Motor neuron (in vitro differentiated cells): ENCODE measurements at regions not wholly inside any gene's neighbourhood (a gene's known extent, or its start where the extent isn't known, plus 50 kb on each side); places are given as distances from the start of the nearest gene placed in this dataset.
"Not testable (repeated sequence)": the region's sequence is repeated elsewhere in the genome, so short reads cannot be mapped to it uniquely, and the experiment has no call there.

Source experiments
- ATAC-seq, 8 experiments: fragments of 200-7000 bp; cut with Tn5 transposase; replicated peaks in 6 of 8; 2 replicates each; pipeline ENCODE4 v1.8.0; 2021; ENCODE audit warnings: mild to moderate bottlenecking in 8 of 8, moderate library complexity in 8 of 8
- H3K27ac ChIP-seq, 2 donors: fragments of 250-450 bp; sonication (Bioruptor Pico); 2 replicates each; pipeline ENCODE4 v1.9.0; 2021; ENCODE audit warnings: antibody characterized with exemption in 2 of 2, mild to moderate bottlenecking in 2 of 2, moderate library complexity in 1 of 2
- H3K4me1 ChIP-seq, 2 donors: fragments of 250-450 bp; sonication (Bioruptor Pico); replicated peaks in 1 of 2; 2 replicates each; pipeline ENCODE4 v1.6.1; 2021; ENCODE audit warnings: antibody characterized with exemption in 2 of 2, mild to moderate bottlenecking in 2 of 2, moderate library complexity in 1 of 2
- H3K4me3 ChIP-seq, 5 donors: fragments of 250-450 bp; sonication (Bioruptor Pico); 2 replicates each; pipeline ENCODE4 v1.9.0; 2021; ENCODE audit warnings: antibody characterized with exemption in 5 of 5, mild to moderate bottlenecking in 5 of 5, moderate library complexity in 4 of 5
- WGBS, 10 experiments: fragments of 450-650 bp; shearing (Covaris generic); methylation state at CpG; one replicate each; pipeline ENCODE4 v1.0.0; 2022; 5-methylcytosine and 5-hydroxymethylcytosine counted together
- in situ Hi-C, 9 experiments: fragments of 400-800 bp; cut with MboI; loops; one replicate each; pipeline ENCODE4 v1.15.0; 2021; ENCODE audit warnings: low sequenced_read_pairs in 9 of 9, low pct_unique_long_range_greater_than_20kb in 2 of 9; ENCODE audit not compliant: unreplicated experiment in 9 of 9

GRCh38 chr7:131692131-131692960, 135.9 kb upstream of the PODXL start:
- peak; percentile 89 to 95 (median 92) for ATAC-seq
- in situ Hi-C loops = loop anchor here in 5 of 9 experiments (10.0 to 25.0 kb wide), 4 partner anchors 162 to 895 kb away; partner anchors contain the start of gene PLXNA4 (in 4 of the 5)
- no peak overlapping the region for H3K4me3 ChIP-seq
- WGBS, 10 experiments = 20 to 76% methylated on average over 4 to 15 of the region's 30 CpGs; no CpG with 5 or more reads in 8 of the 10 experiments
- no peak overlapping the region for H3K27ac ChIP-seq
- no peaks in the 10 kb centered on the region for H3K4me1 ChIP-seq

DNA sequence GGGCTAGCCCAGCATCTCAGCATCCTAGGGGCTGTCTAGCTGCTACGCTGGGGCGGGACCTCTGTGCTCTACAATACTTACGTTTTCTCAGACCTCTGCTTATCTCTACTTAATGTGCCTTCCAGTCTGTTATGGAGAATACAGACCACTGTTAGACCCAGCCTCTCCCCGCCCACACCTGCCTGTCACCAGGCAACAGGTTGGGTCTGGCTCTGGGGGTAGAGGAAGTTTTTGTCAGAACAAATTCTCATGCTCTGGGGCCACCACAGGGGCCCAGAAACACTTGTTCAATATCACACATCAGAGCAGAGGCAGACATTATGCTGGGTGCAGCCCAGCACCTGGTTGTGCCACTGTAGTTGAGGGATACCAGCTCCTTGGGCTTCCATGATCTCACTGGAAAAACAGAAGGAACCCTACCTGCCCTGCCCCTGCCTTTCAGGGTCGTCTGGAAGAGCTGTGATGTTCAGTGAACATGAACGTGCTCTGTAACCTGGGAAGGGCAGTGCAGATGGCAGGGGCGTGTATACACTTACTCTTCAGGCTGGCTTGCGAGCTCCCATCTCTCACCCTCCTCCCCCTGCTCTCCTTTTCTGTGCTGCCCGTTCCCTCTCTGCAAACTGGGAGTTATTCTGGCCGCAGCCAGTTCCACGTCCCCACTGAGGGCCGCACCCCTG, 135.2 kb upstream of the PODXL start:
- ATAC-seq = no peak
- in situ Hi-C loops = loop anchor here in 5 of 9 experiments (10.0 to 25.0 kb wide), 4 partner anchors 163 to 896 kb away; partner anchors contain the start of gene PLXNA4 (in 4 of the 5)

DNA sequence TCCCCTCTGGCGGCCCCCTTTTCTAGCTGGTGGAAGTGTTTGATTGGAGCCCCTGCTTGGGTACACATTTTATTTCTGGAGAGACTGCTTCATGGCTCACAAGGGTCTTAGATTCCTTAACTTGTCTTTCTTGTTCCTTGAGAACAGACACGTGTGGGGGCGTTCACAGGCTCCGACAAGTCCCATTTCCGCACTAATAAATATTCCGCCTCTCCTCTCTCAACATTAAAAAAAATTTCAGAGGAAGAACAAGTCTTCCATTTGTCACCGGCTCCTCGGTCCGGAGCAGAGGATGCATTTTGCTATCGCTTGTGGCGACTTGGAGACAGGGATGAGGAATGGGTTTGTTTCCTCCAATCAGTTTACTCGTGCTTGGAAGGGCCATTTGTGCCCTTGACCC, 134.0 kb upstream of the PODXL start:
- H3K4me1 ChIP-seq = no peaks in the 10 kb centered on the region
- WGBS, 10 experiments = 52 to 90% (median 70%) methylated on average over 2 to 10 of the region's 12 CpGs; no CpG with 5 or more reads in 1 of the 10 experiments
- no peak overlapping the region for H3K4me3 ChIP-seq
- no peak for ATAC-seq
- in situ Hi-C loops = loop anchor here in 5 of 9 experiments (10.0 to 25.0 kb wide), 4 partner anchors 164 to 897 kb away; partner anchors contain the start of gene PLXNA4 (in 4 of the 5)
- H3K27ac ChIP-seq = no peak overlapping the region

More for the DNA sequence above, 135.2 kb upstream of the PODXL start:
- Histone ChIP-seq H3K27ac (no peak overlapping the region), H3K4me1 (no peaks in the 10 kb centered on the region), H3K4me3 (no peak overlapping the region)
- 3 to 100% (median 67%) methylated on average over 1 to 6 of the region's 12 CpGs; no CpG with 5 or more reads in 2 of the 10 experiments for WGBS, 10 experiments

GRCh38 chr7:131689662-131690234, 133.3 kb upstream of the PODXL start:
- no peaks in the 10 kb centered on the region for H3K4me1 ChIP-seq
- whole genome bisulfite sequencing, 10 experiments = 58 to 100% (median 83%) methylated on average over 1 to 10 of the region's 19 CpGs; no CpG with 5 or more reads in 4 of the 10 experiments
- no peak overlapping the region for H3K4me3 ChIP-seq
- no peak for ATAC-seq
- in situ Hi-C loops = loop anchor here in 5 of 9 experiments (10.0 to 25.0 kb wide), 4 partner anchors 165 to 898 kb away; partner anchors contain the start of gene PLXNA4 (in 4 of the 5)
- H3K27ac ChIP-seq = no peak overlapping the region

GRCh38 chr7:131688738-131689661, 132.6 kb upstream of the PODXL start:
- ATAC-seq = peak; percentile 25 to 71 (median 60)
- Histone ChIP-seq H3K4me1 (no peaks in the 10 kb centered on the region), H3K4me3 (no peak overlapping the region), H3K27ac (no peak overlapping the region)
- WGBS, 10 experiments = 8 to 100% (median 83%) methylated on average over 1 to 6 of the region's 12 CpGs; no CpG with 5 or more reads in 3 of the 10 experiments
- in situ Hi-C loops = loop anchor here in 5 of 9 experiments (25.0 kb wide), 3 partner anchors 348 to 898 kb away; partner anchors contain the start of gene PLXNA4 (in 4 of the 5)

DNA sequence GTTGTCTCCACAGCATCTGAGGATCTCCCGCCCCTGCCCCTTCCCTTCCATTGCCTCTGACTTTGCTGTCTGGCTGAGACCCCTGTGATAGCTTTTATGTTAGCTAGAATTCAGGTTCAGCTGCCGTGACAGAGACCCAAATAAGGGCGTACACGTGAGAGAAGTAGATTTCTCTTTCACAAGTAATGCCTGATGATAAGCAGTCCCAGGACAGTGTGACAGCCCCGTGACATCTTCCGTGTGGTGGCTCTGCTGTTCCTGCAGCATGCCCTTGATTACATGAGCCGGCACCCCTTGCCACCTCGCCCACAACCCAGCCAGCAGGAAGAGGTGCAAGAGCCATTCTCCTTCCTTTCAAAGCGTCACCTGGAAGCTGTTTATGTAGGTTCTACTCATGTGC, 130.9 kb upstream of the PODXL start:
- WGBS, 10 experiments = 40 to 80% (median 70%) methylated on average over 1 to 5 of the region's 9 CpGs; no CpG with 5 or more reads in 3 of the 10 experiments
- no peaks in the 10 kb centered on the region for H3K4me1 ChIP-seq
- no peak overlapping the region for H3K4me3 ChIP-seq
- no peak overlapping the region for H3K27ac ChIP-seq
- in situ Hi-C loops = loop anchor here in 5 of 9 experiments (25.0 kb wide), 3 partner anchors 350 to 900 kb away; partner anchors contain the start of gene PLXNA4 (in 4 of the 5)
- no peak for ATAC-seq

- H3K4me3 ChIP-seq = no peak overlapping the region
- no peak for ATAC-seq
- H3K27ac ChIP-seq = no peak overlapping the region
- in situ Hi-C loops = loop anchor here in 5 of 9 experiments (25.0 kb wide), 3 partner anchors 350 to 900 kb away; partner anchors contain the start of gene PLXNA4 (in 4 of the 5)
- no peaks in the 10 kb centered on the region for H3K4me1 ChIP-seq
These were observed 130.4 kb upstream of the PODXL start for GRCh38 chr7:131686833-131687232.

DNA sequence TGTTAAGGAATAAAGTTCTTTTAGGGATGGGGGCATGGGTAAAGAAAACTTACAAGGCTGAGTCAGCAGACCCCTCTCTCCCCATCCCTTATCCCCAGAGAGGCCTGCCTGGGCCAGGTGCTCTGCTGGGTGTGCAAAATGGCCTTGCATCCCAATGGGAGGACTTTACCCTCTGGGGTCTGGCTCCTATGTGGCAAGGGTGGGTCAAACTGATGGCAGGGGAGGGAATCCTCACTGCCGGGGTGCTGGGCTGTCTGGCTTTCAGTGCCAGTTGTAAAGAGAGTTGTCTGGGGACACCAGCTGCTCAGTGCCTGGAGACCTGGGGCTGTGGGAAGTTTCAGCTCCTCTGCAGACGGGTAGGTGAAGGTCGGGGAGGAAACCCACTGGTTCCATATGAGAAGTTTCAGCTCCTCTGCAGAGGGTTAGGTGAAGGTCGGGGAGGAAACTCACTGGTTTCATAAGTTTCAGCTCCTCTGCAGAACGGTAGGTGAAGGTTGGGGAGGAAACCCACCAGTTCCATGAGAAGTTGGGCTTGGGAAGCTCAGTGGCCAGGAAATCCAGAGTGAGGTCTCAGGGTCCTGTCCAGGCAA, 127.2 kb upstream of the PODXL start:
- H3K4me3 ChIP-seq = no peak overlapping the region
- no peak overlapping the region for H3K27ac ChIP-seq
- 40 to 100% (median 81%) methylated on average over 1 of the region's 5 CpGs; no CpG with 5 or more reads in 6 of the 10 experiments for WGBS, 10 experiments
- in situ Hi-C loops = loop anchor here in 5 of 9 experiments (25.0 kb wide), 3 partner anchors 354 to 904 kb away; partner anchors contain the start of gene PLXNA4 (in 4 of the 5)
- no peaks in the 10 kb centered on the region for H3K4me1 ChIP-seq
- ATAC-seq = no peak

GRCh38 chr7:131681961-131682360, 125.5 kb upstream of the PODXL start:
- in situ Hi-C loops = loop anchor here in 5 of 9 experiments (25.0 kb wide), 3 partner anchors 355 to 905 kb away; partner anchors contain the start of gene PLXNA4 (in 4 of the 5)
- H3K27ac ChIP-seq = no peak overlapping the region
- no peak for ATAC-seq
- H3K4me1 ChIP-seq = no peaks in the 10 kb centered on the region
- no peak overlapping the region for H3K4me3 ChIP-seq
- WGBS, 10 experiments = 0 to 80% (median 17%) methylated on average over 1 of the region's 1 CpG; no CpG with 5 or more reads in 4 of the 10 experiments

DNA sequence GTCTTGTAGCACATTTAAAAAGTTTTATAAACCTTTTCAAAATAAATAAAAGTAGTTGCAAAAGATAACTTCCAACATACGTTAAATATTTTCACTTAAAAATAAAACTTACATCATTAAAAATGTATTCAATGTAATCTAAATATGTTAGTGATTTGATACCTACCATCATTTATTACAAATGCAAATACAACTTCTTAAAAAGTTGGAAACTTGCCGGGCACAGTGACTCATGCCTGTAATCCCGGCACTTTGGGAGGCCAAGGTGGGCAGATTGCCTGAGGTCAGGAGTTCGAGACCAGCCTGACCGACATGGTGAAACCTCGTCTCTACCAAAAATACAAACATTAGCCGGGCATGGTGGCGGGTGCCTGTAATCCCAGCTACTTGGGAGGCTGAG, 122.6 kb upstream of the PODXL start:
- in situ Hi-C loops = loop anchor here in 5 of 9 experiments (25.0 kb wide), 3 partner anchors 358 to 908 kb away; partner anchors contain the start of gene PLXNA4 (in 4 of the 5)
- not testable (repeated sequence) for H3K27ac ChIP-seq, H3K4me3 ChIP-seq, H3K4me1 ChIP-seq, ATAC-seq
- WGBS, 10 experiments = 39 to 98% (median 73%) methylated on average over 3 to 6 of the region's 8 CpGs; no CpG with 5 or more reads in 3 of the 10 experiments

- ATAC-seq, H3K27ac ChIP-seq, H3K4me3 ChIP-seq, H3K4me1 ChIP-seq: not testable (repeated sequence)
- in situ Hi-C loops = loop anchor here in 5 of 9 experiments (25.0 kb wide), 3 partner anchors 360 to 910 kb away; partner anchors contain the start of gene PLXNA4 (in 4 of the 5)
- 100% methylated on average over 1 to 2 of the region's 2 CpGs; no CpG with 5 or more reads in 6 of the 10 experiments for WGBS, 10 experiments
These were observed 120.4 kb upstream of the PODXL start for GRCh38 chr7:131676850-131677249.
